Transverse colon (tissue), 4 donors: ENCODE measurements at regions not wholly inside any gene's neighbourhood (a gene's known extent, or its start where the extent isn't known, plus 50 kb on each side); places are given as distances from the start of the nearest gene placed in this dataset.

ENCODE experiments used
- DNase-seq: peaks from one replicate; pipeline ENCODE4 v3.0.0-alpha.2; 2019
- H3K27ac ChIP-seq, 4 donors: fragments of 200-600 bp; sonication (generic); 2 replicates each; pipeline ENCODE4 v1.5.1; 2016 to 2018; ENCODE audit warnings: inconsistent platforms in 4 of 4
- H3K27me3 ChIP-seq: fragments of 200-600 bp; sonication (generic); 2 replicates; pipeline ENCODE4 v1.5.1; 2017; ENCODE audit warnings: inconsistent platforms
- H3K36me3 ChIP-seq, 4 donors: fragments of 200-600 bp; sonication (generic); 2 replicates each; pipeline ENCODE4 v1.5.1; 2017 to 2019; ENCODE audit warnings: inconsistent platforms in 4 of 4
- H3K4me1 ChIP-seq, 4 donors: fragments of 200-600 bp; sonication (generic); 2 replicates each; pipeline ENCODE4 v1.5.1; 2017 to 2020; ENCODE audit warnings: inconsistent platforms in 4 of 4
- H3K4me3 ChIP-seq, 4 donors: fragments of 200-600 bp; sonication (generic); 1 replicate in 1 of 4; 2 replicates in 3 of 4; pipeline versions ENCODE4 v1.5.1 to v1.6.1; 2017 to 2019; ENCODE audit warnings: inconsistent platforms in 4 of 4
- H3K9me3 ChIP-seq, 2 donors: fragments of 200-600 bp; sonication (generic); 2 replicates each; pipeline ENCODE4 v1.5.1; 2017 to 2019; ENCODE audit warnings: inconsistent platforms in 2 of 2
- EP300 ChIP-seq: sonication (generic); formaldehyde crosslinking; IDR thresholded peaks from one replicate; pipeline ENCODE4 v1.6.1; 2017; ENCODE audit warnings: antibody characterized with exemption, low read depth
- POLR2A ChIP-seq: fragments of 450-650 bp; IDR thresholded peaks from one replicate; pipeline ENCODE4 v1.6.1; 2016; ENCODE audit warnings: antibody characterized with exemption, mild to moderate bottlenecking, moderate library complexity
- POLR2AphosphoS5 ChIP-seq, 3 donors: sonication (generic); formaldehyde crosslinking; IDR thresholded peaks; one replicate each; pipeline ENCODE4 v1.6.1; 2016; ENCODE audit warnings: antibody characterized with exemption in 3 of 3
- WGBS, 2 donors: methylation state at CpG; one replicate each; pipeline ENCODE4 v1.1.5; 2018; ENCODE audit warnings: low coverage in 1 of 2; 5-methylcytosine and 5-hydroxymethylcytosine counted together
- in situ Hi-C, 4 donors: fragments of 200-750 bp; cut with MboI; loops; one replicate each; pipeline versions ENCODE4 v1.15.0 to v1.15.1; 2017; ENCODE audit warnings: low sequenced_read_pairs in 3 of 4, low pct_ligation_motif_present in 1 of 4, low pct_unique_long_range_greater_than_20kb in 1 of 4
- intact Hi-C: fragments of 100-400 bp; cut with DNase I; formaldehyde crosslinking; loops from one replicate; pipeline ENCODE4 v1.15.1; 2023; ENCODE audit warnings: low total_unique reads
- TF ChIP-seq, protein P1 (sequence below), 5 experiments: fragments of 200-600 bp in 3 of 5; fragments of 450-650 bp in 2 of 5; sonication (generic) in 3 of 5; IDR thresholded peaks; 1 replicate in 2 of 5; 2 replicates in 3 of 5; pipeline ENCODE4 v1.5.1; 2016 to 2017; ENCODE audit warnings: antibody characterized with exemption in 5 of 5, inconsistent platforms in 3 of 5, mild to moderate bottlenecking in 2 of 5, moderate library complexity in 1 of 5

DNA sequence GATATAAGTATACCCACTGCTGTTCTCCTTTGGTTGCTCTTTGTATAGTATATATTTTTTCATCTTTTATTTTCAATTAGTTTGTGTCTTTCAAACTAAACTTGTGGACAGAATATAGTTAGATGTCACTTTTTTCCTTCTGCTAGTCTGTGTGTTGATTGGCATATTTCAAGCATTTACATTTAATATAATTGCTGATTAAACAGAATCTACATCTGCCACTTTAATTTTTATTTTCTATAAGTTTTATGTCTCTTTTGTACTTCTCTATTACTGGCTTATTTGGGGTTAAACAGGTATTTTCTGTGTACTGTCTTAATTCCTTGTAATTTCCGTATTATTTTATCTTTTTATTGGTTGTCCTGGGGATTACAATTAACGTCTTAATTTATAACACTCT, 74.4 kb upstream of the CHODL start:
- no peak overlapping the region for H3K4me3 ChIP-seq
- in situ Hi-C loops = no loop called here
- no peaks in the 10 kb centered on the region for H3K9me3 ChIP-seq
- TF ChIP-seq POLR2AphosphoS5 (IDR thresholded peaks at IDR 0.05) = no peak
- TF ChIP-seq POLR2A = no peak
- no peak for TF ChIP-seq EP300
- TF ChIP-seq, protein P1, sequence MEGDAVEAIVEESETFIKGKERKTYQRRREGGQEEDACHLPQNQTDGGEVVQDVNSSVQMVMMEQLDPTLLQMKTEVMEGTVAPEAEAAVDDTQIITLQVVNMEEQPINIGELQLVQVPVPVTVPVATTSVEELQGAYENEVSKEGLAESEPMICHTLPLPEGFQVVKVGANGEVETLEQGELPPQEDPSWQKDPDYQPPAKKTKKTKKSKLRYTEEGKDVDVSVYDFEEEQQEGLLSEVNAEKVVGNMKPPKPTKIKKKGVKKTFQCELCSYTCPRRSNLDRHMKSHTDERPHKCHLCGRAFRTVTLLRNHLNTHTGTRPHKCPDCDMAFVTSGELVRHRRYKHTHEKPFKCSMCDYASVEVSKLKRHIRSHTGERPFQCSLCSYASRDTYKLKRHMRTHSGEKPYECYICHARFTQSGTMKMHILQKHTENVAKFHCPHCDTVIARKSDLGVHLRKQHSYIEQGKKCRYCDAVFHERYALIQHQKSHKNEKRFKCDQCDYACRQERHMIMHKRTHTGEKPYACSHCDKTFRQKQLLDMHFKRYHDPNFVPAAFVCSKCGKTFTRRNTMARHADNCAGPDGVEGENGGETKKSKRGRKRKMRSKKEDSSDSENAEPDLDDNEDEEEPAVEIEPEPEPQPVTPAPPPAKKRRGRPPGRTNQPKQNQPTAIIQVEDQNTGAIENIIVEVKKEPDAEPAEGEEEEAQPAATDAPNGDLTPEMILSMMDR (IDR thresholded peaks at IDR 0.05) = no peak
- H3K27me3 ChIP-seq = no peaks in the 10 kb centered on the region
- no peaks in the 10 kb centered on the region for H3K36me3 ChIP-seq
- no peaks in the 10 kb centered on the region for H3K4me1 ChIP-seq
- H3K27ac ChIP-seq = no peak overlapping the region
- WGBS, 2 donors = 66 to 86% methylated on average over 2 of the region's 2 CpGs
- intact Hi-C loops = no loop called here
- no peak for DNase-seq

DNA sequence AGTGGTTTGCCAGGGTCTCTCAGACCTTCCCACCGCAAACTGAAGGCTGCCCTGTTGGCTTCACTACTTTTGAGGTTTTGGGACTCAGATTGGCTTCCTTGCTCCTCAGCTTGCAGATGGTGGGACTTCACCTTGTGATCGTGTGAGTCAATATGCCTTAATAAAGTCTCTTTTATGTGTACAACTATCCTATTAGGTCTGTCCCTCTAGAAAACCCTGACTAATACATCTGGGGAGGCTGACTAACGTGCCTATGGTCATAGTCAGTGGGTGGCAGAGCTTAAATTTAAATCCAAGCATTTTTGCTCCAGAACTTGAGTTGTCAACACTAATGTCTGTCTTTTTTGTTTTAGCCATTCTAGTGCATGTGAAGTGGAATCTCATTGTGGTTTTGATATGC, 76.5 kb upstream of the CHODL start:
- Histone ChIP-seq H3K9me3 (no peaks in the 10 kb centered on the region), H3K27ac (no peak overlapping the region), H3K4me3 (no peak overlapping the region), H3K27me3 (no peaks in the 10 kb centered on the region), H3K4me1 (no peaks in the 10 kb centered on the region), H3K36me3 (no peaks in the 10 kb centered on the region)
- TF ChIP-seq POLR2A (no peak), POLR2AphosphoS5 (IDR thresholded peaks at IDR 0.05) (no peak), EP300 (no peak)
- TF ChIP-seq, protein P1 (IDR thresholded peaks at IDR 0.05) = no peak
- WGBS, 2 donors = 62 to 76% methylated on average over 2 to 3 of the region's 3 CpGs
- DNase-seq = no peak
- in situ Hi-C loops = no loop called here
- intact Hi-C loops = no loop called here

DNA sequence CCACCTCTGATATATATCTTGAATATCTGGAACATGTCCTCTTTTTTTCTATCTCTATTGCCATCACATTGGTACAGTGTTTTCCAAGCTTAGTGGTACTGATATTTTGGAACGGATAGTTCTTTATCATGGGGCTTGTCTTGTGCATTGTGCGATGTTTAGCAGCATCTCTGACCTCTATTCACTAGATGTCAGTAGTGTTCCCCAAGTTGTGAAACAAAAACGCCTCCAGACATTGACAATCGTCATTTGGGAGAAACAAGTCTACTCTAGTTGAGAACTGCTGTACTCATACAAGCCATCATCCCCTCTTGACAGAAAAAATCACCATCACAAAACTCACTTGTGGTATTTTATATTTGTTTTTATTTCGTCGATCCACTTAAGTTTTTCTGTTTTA, 79.7 kb upstream of the CHODL start:
- Histone ChIP-seq H3K4me1 (no peaks in the 10 kb centered on the region), H3K4me3 (no peak overlapping the region), H3K36me3 (no peaks in the 10 kb centered on the region), H3K9me3 (no peaks in the 10 kb centered on the region), H3K27ac (no peak overlapping the region), H3K27me3 (no peaks in the 10 kb centered on the region)
- 65 to 66% methylated on average over 6 of the region's 6 CpGs for WGBS, 2 donors
- TF ChIP-seq, protein P1 (IDR thresholded peaks at IDR 0.05) = no peak
- TF ChIP-seq POLR2AphosphoS5 (IDR thresholded peaks at IDR 0.05) (no peak), EP300 (no peak), POLR2A (no peak)
- no peak for DNase-seq
- in situ Hi-C loops (no loop called here), intact Hi-C loops (no loop called here)

DNA sequence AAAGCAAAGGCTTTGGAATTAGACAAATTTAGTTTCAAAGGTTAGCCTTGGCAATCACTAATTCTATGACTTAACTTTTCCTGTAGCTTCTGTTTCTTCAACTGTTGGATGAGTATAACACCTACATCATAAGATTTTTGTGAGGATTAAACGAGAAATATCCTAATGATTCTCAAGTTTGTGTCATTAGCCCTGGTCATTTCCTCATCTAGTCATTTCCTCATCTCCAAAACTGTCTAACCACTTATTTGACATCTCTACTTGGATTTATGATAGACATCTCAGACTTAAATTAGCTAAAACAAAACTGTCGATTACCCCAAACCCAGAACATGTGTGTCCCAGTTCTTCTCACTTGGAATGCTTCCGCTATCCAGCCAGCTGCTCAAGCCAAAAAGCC, 80.2 kb upstream of the CHODL start:
- H3K27me3 ChIP-seq = no peaks in the 10 kb centered on the region
- intact Hi-C loops = no loop called here
- DNase-seq = no peak
- H3K36me3 ChIP-seq = no peaks in the 10 kb centered on the region
- in situ Hi-C loops = no loop called here
- H3K9me3 ChIP-seq = no peaks in the 10 kb centered on the region
- WGBS, 2 donors = 51 to 66% methylated on average over 3 of the region's 3 CpGs
- H3K4me3 ChIP-seq = no peak overlapping the region
- TF ChIP-seq EP300 (no peak), POLR2A (no peak), POLR2AphosphoS5 (IDR thresholded peaks at IDR 0.05) (no peak)
- TF ChIP-seq, protein P1 (IDR thresholded peaks at IDR 0.05) = no peak
- H3K4me1 ChIP-seq = no peaks in the 10 kb centered on the region
- H3K27ac ChIP-seq = no peak overlapping the region
